Right kidney (tissue), 1 donor: ENCODE measurements at regions not wholly inside any gene's neighbourhood (a gene's known extent, or its start where the extent isn't known, plus 50 kb on each side); places are given as distances from the start of the nearest gene placed in this dataset.
A peak's percentile ranks its signal among the peaks of the same experiment; 100 is the strongest.

Experiments used
- DNase-seq: peaks from one replicate; pipeline ENCODE4 v3.0.0-alpha.2; 2016

- DNase-seq = no peak
These were observed 56.5 kb downstream of the CT47B1 start for GRCh38 chrX:120819126-120819525.

DNA sequence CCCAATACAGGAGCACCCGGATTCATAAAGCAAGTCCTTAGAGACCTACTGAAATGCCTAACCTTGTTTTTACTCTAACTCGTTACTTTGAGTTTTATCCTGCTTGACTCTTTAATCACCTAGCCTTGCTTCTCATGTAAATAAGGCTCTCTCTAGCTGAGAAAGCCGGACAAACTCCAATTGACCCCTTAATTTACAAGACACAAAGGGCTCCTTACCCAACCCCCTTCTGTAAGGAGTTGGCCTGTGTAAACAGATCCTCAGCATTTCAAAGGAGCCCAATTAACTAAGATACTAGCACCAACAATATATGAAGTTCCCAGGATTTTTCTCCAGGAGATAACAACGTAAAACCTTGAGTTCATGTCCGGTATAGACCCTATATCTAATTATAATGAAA, 61.7 kb downstream of the CT47B1 start:
- DNase-seq = no peak

DNA sequence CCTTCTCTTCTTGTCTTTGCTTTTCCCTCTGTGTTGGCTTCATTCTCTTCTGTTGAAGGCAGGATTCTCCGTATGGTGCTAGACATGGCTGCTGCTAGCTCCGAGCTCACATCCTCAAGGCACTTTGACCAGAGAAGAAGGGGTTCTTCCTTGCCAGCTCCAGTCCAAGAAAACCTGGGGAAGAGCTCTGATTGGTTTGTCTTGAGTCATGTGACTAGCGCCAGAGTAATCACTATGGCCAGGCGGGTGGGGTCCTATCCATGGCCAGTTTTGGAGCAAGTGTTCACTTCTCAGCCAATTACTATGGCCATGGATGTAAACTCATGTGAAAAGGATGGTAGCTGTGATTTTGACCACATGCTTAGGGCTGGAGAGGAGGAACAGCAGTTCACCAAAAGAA, 74.2 kb downstream of the CT47B1 start:
- DNase-seq = no peak

- DNase-seq = no peak
These were observed 78.3 kb downstream of the CT47B1 start for GRCh38 chrX:120797188-120797851.

- no peak for DNase-seq
These were observed 80.4 kb downstream of the CT47B1 start for GRCh38 chrX:120795301-120795700.

DNA sequence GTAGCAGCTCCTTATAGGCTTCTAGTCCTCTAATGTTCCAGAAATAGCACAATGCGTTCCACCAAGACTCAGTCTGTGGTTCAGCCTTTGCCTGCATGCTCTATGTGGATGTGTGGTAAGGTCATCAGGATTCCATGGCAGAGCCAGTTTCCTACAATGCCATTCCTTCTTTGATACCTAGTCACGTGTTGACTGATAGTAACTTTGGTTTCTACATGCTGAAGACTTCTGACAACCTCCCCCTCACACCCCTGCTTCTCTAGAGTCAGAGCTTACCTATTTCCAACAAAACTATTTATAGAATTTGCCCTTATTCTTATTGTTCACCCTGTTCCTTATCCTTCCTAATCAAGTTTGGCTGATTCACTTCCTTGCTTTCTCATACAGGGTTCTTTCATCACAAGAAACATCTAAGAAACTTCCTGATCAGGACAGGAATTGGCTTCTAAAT, 81.1 kb downstream of the CT47B1 start:
- no peak for DNase-seq

- no peak for DNase-seq
These were observed 82.6 kb downstream of the CT47B1 start for GRCh38 chrX:120793098-120793497.

- no peak for DNase-seq
These were observed 84.5 kb downstream of the CT47B1 start for GRCh38 chrX:120791013-120791643.

DNA sequence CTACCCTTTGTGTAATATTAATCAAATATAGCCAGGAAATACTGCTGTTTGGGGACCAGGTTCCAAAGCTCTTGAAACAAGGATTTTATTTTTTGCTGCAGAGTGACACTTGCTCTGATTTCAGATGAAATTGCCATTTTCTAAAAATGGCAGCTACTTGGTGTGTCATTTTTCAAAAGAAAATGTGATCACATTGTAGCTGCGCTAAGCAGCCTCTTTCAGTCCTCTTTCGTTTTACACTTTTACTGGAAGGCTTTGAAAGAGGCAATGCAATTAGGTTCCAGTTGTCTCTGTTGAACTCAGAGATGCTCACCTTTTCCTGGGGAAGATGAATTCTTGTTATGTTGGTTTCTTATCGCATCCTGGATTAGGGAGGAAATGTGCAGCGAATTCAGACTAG, 85.1 kb downstream of the CT47B1 start:
- no peak for DNase-seq

GRCh38 chrX:120790118-120790517, 85.5 kb downstream of the CT47B1 start:
- DNase-seq = peak; percentile 8

- no peak for DNase-seq
These were observed 94.3 kb downstream of the CT47B1 start for GRCh38 chrX:120781403-120781802.

DNA sequence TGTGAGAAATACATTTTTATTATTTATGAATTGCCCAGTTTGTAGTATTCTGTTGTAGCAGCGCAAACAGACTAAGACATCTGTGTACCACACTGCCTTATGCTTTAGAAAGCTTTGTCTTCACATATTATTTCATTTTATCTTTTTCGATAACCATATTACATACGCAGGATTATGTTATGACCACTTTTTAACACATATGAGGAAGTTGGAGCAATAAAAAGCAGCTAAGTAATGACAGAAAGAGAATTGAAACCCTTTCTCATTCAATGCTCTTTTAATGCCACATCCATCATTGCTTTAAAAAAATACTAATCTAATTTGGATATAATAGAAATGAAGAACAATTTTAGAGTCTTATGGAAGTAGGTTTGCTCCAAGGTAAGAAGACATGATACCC, 99.7 kb downstream of the CT47B1 start:
- no peak for DNase-seq

GRCh38 chrX:120774606-120775005, 101.1 kb downstream of the CT47B1 start:
- DNase-seq = no peak

DNA sequence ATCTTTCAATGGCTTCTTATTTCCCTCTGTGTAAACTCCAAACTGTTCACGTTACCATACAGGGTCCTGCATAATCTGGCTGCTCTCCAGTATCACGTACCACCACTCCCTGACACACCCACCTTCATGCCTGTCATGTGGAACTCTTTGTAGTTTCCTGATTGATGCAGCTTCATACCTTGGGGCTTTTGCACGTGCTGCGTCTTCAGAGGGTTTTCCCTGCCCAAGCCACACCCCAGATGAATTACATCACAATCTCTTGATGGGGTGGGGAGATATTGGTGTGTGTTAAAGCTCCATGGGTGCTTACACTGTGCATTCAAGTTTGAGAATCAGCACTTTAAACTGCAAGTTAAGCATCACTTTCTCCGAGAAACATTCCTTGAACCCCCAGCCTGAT, 101.9 kb downstream of the CT47B1 start:
- no peak for DNase-seq

- no peak for DNase-seq
These were observed 105.9 kb downstream of the CT47B1 start for GRCh38 chrX:120769576-120770341.

DNA sequence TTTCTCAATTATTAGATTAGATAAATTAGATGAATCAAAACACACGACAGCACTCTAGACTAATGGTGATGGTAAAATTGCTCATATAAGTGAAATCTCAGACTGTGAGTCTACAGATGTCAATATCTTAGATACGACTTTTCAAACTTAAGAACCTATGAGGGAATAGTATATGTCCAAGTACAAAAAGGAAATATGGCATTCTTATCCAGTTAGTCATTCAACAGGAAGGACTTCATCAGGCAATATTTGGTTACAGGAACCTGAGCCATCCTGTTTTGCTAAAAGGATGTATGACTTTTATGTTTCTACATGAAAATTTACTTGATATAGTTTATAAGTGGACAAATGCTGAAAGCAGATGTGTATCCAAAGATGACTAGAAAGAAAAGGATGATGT, 107.0 kb downstream of the CT47B1 start:
- no peak for DNase-seq

GRCh38 chrX:120768254-120768653, 107.4 kb downstream of the CT47B1 start:
- DNase-seq = no peak

GRCh38 chrX:120763269-120763668, 112.4 kb downstream of the CT47B1 start:
- DNase-seq = no peak

- DNase-seq = no peak
These were observed 113.9 kb downstream of the CT47B1 start for GRCh38 chrX:120761810-120762209.

GRCh38 chrX:120759685-120760084, 116.0 kb downstream of the CT47B1 start:
- no peak for DNase-seq

DNA sequence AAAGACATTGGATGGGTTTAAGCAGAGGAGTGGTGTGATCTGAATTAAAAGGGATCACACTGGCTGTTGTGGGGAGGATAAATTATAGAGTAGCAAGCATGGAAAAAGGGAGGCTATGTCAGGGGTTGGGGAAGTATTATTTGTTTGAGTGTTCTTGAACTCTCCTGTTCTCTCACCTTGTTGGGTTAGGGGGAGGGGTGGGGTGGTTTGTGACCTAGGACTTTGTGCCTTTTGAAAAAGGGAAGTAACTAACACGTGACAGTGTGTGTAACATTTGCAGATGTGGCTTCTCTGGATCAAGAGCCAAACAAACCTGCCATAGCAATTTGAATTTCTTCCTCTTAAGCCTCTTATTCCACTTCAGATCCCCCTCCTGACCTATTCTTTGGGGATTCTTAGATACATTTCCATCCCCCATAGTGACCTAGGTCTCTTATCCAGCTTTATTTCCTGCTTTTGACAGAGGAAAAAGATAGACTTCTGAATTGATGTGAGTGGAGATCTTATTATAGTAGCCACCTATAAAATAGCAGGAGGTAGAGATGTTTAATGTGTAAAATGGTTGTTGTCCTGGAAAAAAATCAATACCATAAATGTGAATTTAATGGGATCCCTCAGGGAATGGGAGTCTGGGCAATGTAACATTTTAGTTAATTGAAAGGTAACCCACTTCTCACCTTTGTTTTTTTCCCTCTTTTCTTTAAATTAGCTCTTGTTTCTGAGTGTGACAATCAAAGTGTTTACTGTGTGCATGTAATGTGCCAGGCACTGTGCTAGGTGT, 120.4 kb downstream of the CT47B1 start:
- no peak for DNase-seq

DNA sequence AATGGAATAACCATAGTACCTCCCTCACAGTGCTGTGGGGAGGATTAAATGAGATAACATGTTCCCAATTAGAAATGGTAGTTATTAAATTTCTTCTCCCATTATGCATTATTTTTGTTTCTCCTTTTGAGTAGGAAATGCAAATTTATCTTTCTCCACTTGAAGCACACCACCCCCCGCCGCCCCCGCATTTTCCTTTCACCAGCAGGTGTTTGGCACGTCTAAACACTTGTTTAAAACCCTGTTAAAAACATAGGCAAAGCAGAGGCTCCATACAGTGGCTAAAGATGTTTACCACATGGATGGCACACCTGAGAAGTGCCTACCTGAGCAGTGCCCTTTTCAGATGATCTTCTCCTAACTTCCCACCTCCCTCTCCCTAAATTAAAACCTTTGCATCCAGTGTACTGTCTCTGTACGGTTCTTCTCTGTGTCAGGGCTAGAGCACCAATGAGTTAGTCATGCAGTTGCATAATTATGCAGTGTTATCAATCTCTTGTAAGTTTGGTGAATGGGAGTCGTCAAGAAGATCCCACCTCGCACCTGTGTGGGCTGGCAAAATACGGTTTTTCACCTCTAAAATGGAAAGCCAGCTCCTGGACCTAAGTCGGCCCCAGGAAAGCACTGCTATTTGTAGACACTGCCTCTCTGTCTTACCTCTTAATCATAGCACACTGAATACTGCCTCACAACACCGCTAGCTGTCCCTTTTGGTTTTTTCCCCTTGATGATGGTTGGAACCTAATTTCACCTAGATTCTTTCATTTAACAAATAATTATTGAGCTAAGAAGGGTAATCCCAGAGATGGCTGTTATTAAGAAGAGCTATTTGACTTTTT, 122.0 kb downstream of the CT47B1 start:
- DNase-seq = no peak
